Pancreas (tissue), 10 donors: ENCODE measurements at regions not wholly inside any gene's neighbourhood (a gene's known extent, or its start where the extent isn't known, plus 50 kb on each side); places are given as distances from the start of the nearest gene placed in this dataset.

Experiments used
- ATAC-seq, 4 donors: fragments of 200-7000 bp; cut with Tn5 transposase; one replicate each; pipeline versions ENCODE4 v1.8.0 to v1.9.1; 2020; ENCODE audit warnings: mild to moderate bottlenecking in 4 of 4, moderate library complexity in 4 of 4
- DNase-seq, 6 donors: peaks; one replicate each; pipeline ENCODE4 v3.0.0-alpha.2; 2020
- FAIRE-seq: peaks from 2 replicates; lab custom pipeline; 2012; peaks lifted over from hg19 to GRCh38; lab: Jason Lieb, UNC
- H3K27ac ChIP-seq, 4 donors: fragments of 200-600 bp; sonication (generic); 1 replicate in 3 of 4; 2 replicates in 1 of 4; pipeline versions ENCODE4 v1.5.0 to v1.8.0; 2020
- H3K27me3 ChIP-seq, 4 donors: fragments of 200-600 bp; one replicate each; pipeline ENCODE4 v1.8.0; 2021
- H3K36me3 ChIP-seq, 3 donors: fragments of 200-600 bp; sonication (generic) in 1 of 3; one replicate each; pipeline versions ENCODE4 v1.5.0 to v1.8.0; 2020 to 2021
- H3K4me1 ChIP-seq, 3 donors: fragments of 200-600 bp; one replicate each; pipeline ENCODE4 v1.8.0; 2021
- H3K4me3 ChIP-seq, 4 donors: fragments of 200-600 bp; sonication (generic) in 2 of 4; one replicate each; pipeline versions ENCODE4 v1.5.0 to v1.8.0; 2020 to 2021
- H3K9me3 ChIP-seq, 4 donors: fragments of 200-600 bp; one replicate each; pipeline ENCODE4 v1.8.0; 2021
- WGBS, 2 donors: extraction: QIAGEN DNeasy Blood & Tissue Kit; methylation state at CpG; one replicate each; pipeline ENCODE4 v1.1.7; 2013; 5-methylcytosine and 5-hydroxymethylcytosine counted together
- intact Hi-C, 3 donors: fragments of 100-400 bp; cut with DNase I; formaldehyde crosslinking; loops; one replicate each; pipeline versions ENCODE4 v1.11.1 to v1.14.2; 2022
- TF ChIP-seq, protein P1 (sequence below), 4 donors: fragments of 200-600 bp; sonication (generic) in 3 of 4; IDR thresholded peaks; one replicate each; pipeline versions ENCODE4 v1.5.0 to v1.8.0; 2021; ENCODE audit warnings: antibody characterized with exemption in 4 of 4
- donor health status: healthy with polysubstance abuse.
- donor health status: DM: no; HTN: no; CAD: no; lungs with moderate emphysema.
- donor health status: DM: no; HTN: no; CAD: no.
- donor health status: control.
- donor health status: control.
- donor health status: Bipolar disorder and iron deficiency.
- donor health status: DM: yes; HTN: yes; CAD: no.
- donor health status: DM: no; HTN: no; CAD: no.
- donor health status: DM: no; HTN: no; CAD: no.
- donor health status: DM: yes; HTN: yes; CAD: no.

DNA sequence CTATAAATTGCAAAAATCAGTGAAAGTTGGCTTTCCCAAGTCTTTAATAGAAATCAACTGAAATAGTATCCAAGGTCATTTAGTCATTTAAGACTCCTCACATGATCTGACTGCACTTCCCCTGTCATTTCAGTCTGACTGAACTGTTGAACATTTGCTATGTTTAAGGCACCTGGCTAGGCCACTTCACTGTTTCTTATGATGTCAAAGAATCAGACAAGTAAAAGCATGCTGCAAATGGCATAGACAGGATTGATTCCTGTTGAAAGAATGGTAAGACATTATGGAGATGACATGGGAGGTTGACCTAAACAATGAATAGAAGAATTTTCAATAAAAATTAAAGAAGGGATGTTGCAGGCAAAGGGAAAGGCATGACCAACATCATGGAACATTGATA lies 502.1 kb downstream of the NFIB start:
- Histone ChIP-seq H3K36me3 (no peaks in the 10 kb centered on the region), H3K4me1 (no peaks in the 10 kb centered on the region), H3K4me3 (no peak overlapping the region), H3K27me3 (no peaks in the 10 kb centered on the region), H3K27ac (no peak overlapping the region), H3K9me3 (no peaks in the 10 kb centered on the region)
- DNase-seq (no peak), ATAC-seq (no peak), FAIRE-seq (no peak)
- intact Hi-C loops: no loop called here
- TF ChIP-seq, protein P1, sequence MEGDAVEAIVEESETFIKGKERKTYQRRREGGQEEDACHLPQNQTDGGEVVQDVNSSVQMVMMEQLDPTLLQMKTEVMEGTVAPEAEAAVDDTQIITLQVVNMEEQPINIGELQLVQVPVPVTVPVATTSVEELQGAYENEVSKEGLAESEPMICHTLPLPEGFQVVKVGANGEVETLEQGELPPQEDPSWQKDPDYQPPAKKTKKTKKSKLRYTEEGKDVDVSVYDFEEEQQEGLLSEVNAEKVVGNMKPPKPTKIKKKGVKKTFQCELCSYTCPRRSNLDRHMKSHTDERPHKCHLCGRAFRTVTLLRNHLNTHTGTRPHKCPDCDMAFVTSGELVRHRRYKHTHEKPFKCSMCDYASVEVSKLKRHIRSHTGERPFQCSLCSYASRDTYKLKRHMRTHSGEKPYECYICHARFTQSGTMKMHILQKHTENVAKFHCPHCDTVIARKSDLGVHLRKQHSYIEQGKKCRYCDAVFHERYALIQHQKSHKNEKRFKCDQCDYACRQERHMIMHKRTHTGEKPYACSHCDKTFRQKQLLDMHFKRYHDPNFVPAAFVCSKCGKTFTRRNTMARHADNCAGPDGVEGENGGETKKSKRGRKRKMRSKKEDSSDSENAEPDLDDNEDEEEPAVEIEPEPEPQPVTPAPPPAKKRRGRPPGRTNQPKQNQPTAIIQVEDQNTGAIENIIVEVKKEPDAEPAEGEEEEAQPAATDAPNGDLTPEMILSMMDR (IDR thresholded peaks at IDR 0.05): no peak

DNA sequence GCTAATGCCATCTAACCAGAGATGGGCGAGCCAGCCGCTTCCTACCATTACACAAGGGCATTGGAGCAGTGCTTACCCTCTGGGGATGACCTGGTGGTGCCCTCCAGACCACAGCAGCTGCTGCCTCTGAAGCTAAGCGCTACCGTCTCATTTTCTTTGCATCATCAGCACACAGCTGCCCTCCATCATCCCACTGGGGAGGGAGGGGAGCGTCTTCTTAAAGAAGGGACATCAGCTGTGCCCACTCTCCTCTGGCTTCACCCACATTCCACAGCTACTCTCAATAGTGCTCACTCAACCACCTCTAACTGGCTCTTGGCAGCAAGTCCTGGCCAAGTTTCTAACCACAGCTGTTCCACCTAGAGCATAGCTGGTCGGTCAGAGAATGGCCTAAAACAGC lies 503.4 kb downstream of the NFIB start:
- DNase-seq: no peak
- 85 to 91% methylated on average over 6 of the region's 6 CpGs for WGBS, 2 donors
- no peaks in the 10 kb centered on the region for H3K4me1 ChIP-seq
- no peak for ATAC-seq
- H3K27ac ChIP-seq: no peak overlapping the region
- no peaks in the 10 kb centered on the region for H3K27me3 ChIP-seq
- no peaks in the 10 kb centered on the region for H3K36me3 ChIP-seq
- no peak for FAIRE-seq
- intact Hi-C loops: no loop called here
- no peaks in the 10 kb centered on the region for H3K9me3 ChIP-seq
- H3K4me3 ChIP-seq: no peak overlapping the region
- TF ChIP-seq, protein P1 (IDR thresholded peaks at IDR 0.05): no peak

DNA sequence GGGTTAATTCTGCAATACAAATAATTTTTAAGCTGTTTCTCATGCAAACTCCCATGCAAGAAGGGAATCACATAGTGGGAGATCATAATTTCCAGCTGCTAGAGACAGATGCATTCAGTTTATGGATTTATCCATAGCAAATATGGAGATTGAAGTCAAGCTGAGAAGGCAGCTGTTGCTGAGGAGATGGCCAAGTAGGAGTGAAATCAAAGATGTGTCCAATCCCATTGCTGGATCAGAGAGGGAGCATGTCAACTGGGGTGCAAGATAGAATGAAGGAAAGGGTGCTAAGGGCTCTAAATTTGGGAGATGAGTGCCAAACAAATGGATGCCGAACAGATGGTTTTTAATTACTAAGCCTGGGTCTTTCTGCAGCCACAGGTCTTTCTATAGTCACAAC lies 504.5 kb downstream of the NFIB start:
- ATAC-seq (no peak), DNase-seq (no peak), FAIRE-seq (no peak)
- Histone ChIP-seq H3K27ac (no peak overlapping the region), H3K9me3 (no peaks in the 10 kb centered on the region), H3K4me3 (no peak overlapping the region), H3K36me3 (no peaks in the 10 kb centered on the region), H3K4me1 (no peaks in the 10 kb centered on the region), H3K27me3 (no peaks in the 10 kb centered on the region)
- 81 to 95% methylated on average over 1 of the region's 1 CpG for WGBS, 2 donors
- TF ChIP-seq, protein P1 (IDR thresholded peaks at IDR 0.05): no peak
- intact Hi-C loops: no loop called here

DNA sequence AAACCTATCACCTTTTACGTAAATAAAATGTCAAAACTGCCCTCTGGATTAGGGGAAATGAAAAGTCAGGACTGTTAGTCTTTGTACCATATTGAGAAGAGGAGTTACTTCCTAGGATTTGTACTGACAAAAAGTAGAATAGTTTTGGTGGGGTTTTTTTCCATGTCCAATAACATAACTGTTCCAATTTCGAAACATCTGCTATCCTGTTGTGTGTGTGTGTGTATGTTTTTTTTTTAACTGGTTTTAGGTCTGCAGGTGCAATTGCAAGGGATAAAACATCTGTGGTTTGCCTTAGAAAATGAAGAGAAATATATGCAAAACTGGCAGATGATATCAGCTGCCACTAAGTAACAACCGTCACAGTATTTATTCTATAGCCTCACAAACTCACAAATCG lies 506.8 kb downstream of the NFIB start:
- FAIRE-seq (no peak), DNase-seq (no peak), ATAC-seq (no peak)
- H3K27me3 ChIP-seq: no peaks in the 10 kb centered on the region
- TF ChIP-seq, protein P1 (IDR thresholded peaks at IDR 0.05): no peak
- no peak overlapping the region for H3K4me3 ChIP-seq
- no peak overlapping the region for H3K27ac ChIP-seq
- no peaks in the 10 kb centered on the region for H3K4me1 ChIP-seq
- intact Hi-C loops: no loop called here
- WGBS, 2 donors: 81 to 87% methylated on average over 4 of the region's 4 CpGs
- no peaks in the 10 kb centered on the region for H3K36me3 ChIP-seq
- H3K9me3 ChIP-seq: no peaks in the 10 kb centered on the region

DNA sequence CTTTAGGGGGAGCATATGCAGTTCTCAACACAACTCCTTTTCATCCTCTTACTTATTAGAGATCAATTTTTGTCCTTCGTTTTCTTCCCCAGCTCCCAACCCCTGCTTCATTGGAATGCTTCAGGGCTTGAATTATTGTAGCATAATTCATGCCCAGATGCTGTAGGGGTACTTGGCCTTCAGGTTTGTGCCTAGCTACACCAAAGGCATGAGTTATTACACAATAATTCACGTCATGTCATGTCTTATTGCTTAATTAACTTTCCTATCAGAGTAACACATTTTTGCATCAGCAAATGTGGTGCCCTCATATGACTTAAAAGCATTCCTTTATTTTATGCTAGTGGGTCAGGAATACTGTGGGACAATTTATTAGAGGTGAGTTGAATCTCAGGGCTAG lies 507.2 kb downstream of the NFIB start:
- intact Hi-C loops: no loop called here
- ATAC-seq (no peak), FAIRE-seq (no peak), DNase-seq (no peak)
- Histone ChIP-seq H3K36me3 (no peaks in the 10 kb centered on the region), H3K4me1 (no peaks in the 10 kb centered on the region), H3K4me3 (no peak overlapping the region), H3K9me3 (no peaks in the 10 kb centered on the region), H3K27ac (no peak overlapping the region), H3K27me3 (no peaks in the 10 kb centered on the region)
- WGBS, 2 donors: 51 to 63% methylated on average over 2 of the region's 2 CpGs
- TF ChIP-seq, protein P1 (IDR thresholded peaks at IDR 0.05): no peak
